HG03558 (cell line): ENCODE measurements at regions not wholly inside any gene's neighbourhood (a gene's known extent, or its start where the extent isn't known, plus 50 kb on each side); places are given as distances from the start of the nearest gene placed in this dataset.
"Not testable (repeated sequence)": the region's sequence is repeated elsewhere in the genome, so short reads cannot be mapped to it uniquely, and the experiment has no call there.

Experiments used
- ATAC-seq: cut with Tn5 transposase; IDR thresholded peaks from one replicate; pipeline ENCODE4 v1.9.1; 2021; ENCODE audit warnings: moderate number of reproducible peaks; ENCODE audit not compliant: unreplicated experiment; ENCODE audit errors: extremely low read depth

GRCh38 chr5:42066131-42066530, 141.1 kb downstream of the FBXO4 start:
- no peak for ATAC-seq

- no peak for ATAC-seq
These were observed 149.3 kb downstream of the FBXO4 start for GRCh38 chr5:42074353-42074752.

DNA sequence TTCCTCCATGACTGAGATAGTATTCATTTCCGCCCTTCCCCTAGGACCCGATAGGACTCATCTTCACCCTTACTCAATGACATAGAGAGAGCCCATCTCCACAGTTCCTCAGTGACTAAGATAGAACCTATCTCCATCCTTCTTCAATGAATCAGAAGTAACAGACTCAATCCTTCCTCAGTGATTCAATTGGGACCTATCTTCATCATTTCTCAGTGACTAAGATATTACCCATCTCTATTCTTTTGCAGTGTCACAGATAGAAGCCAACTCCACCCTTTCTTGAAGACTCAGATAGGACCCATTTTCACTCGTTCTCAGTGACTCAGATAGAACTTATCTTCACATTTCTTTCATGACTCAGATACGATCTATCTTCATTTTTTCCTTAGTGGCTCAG, 164.6 kb downstream of the FBXO4 start:
- ATAC-seq = no peak

DNA sequence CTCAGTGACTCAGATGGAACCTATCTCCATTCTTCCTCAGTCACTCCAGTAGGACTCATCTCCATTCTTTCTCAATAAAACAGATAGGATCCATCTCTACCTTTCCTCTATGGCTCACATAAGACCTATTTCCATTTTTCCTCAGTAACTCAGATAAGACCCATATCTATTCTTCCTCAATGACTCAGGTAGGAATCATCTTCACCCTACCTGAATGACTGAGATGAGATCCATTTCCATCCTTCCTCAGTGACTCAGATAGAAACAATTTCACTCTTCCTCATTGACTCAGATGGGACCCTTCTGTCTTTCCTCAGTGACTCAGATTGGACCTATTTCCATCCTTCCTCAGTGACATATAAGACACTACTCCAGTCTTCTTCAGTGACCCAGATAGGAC, 165.1 kb downstream of the FBXO4 start:
- ATAC-seq = no peak

- ATAC-seq = not testable (repeated sequence)
These were observed 174.8 kb downstream of the FBXO4 start for GRCh38 chr5:42099846-42100245.

DNA sequence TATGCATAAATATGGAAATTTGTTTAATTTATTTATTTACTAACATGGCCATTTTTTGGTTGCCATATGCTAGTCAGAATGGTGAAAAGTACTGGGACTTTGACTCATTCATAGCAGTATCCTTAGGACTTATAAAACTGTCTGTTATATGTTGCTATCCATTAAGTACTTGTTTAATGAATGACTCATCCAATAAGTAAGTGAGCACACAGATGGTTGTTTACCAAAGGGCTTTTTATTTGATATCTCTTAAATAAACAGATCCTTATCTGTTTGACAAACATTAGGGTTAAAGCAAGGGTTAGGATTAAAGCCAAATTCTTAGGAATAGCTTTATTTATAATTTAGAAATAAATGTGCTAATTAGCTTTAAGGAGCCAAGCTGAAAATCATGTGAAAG, 183.4 kb downstream of the FBXO4 start:
- no peak for ATAC-seq

DNA sequence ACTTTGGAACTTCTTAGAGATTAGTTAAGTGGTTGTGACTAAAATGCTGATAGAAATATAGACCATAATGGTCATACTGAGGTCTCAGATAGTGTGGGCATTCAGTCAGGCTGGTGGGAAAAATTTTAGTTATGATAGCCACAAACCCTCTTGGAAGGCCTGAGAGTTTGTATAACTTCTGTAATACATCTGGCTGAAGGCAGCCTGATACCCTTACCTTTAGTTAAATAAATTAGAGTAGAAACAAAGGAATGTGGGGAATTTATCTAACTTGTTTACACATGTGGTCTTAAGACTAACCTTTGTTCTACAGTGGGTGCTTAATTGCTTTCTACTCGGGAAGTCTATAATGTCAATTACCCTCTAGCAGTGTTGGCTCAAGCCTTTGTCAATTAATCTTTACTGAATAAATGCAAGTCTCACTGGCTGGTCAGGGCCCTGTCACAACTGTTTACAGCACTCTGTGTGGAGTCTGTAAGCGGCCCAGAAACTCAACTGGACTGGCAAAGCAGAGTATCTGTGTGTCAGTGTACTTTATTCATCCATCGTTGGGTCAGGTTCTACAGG, 184.0 kb downstream of the FBXO4 start:
- no peak for ATAC-seq

- not testable (repeated sequence) for ATAC-seq
These were observed 190.6 kb downstream of the FBXO4 start for GRCh38 chr5:42115721-42116120.

DNA sequence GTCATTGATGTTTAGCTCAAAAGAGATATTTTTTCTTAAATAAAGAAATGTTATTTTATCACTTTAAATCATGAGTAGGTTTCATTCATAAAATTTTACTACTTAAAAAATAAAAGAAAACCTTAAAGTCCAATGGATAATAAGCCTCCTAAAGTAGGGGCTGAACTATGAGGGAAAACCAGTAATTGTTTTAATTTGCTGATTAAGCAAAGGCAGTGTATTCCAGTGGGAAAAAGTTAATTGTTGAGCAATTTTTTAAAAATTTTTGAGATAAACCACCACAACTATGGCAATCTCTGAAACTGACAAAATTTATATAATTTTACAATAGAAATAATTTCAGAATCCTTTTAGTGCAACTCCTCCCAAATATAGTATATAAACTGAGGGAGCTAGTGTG, 195.0 kb downstream of the FBXO4 start:
- ATAC-seq = no peak

GRCh38 chr5:42121401-42121800, 196.3 kb downstream of the FBXO4 start:
- no peak for ATAC-seq

DNA sequence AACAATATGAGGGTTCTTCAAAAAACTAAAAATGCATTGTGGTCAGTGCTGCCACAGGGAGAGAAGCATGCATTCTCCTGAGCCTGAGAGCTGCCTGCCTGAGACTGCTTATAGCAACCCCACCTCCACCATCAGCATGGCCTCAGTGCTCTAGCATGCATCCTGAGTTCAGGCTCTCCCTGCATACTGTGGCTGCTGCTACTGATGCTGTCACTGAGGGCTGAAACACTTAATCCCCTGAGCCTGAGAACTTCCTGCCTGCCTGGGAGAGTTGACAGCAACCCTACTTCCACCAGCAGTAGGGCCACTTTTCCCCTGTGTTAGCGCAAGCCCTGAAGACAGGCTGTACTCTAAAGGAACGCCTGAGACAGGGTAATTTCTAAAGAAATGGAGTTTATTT, 206.0 kb downstream of the FBXO4 start:
- ATAC-seq = no peak

- no peak for ATAC-seq
These were observed 218.3 kb downstream of the FBXO4 start for GRCh38 chr5:42143361-42143760.

DNA sequence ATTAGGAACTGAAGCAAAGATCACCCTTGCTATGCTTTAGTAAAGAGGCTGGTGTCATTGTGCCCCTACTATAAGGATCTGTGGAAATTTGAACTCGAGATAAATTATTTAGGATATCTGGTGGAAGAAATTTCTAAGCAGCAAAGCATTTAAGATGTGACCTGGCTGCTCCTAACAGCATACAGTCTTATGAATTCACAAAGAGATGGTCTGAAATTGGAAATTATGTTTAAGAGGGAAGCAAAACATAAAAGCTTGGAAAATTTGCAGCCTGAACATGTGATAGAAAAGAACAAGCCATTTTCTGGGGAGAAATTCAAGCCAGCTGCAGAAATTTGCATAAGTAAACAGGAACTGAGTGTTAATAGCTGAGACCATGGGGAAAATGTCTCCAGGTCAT, 223.7 kb downstream of the FBXO4 start:
- ATAC-seq = no peak

DNA sequence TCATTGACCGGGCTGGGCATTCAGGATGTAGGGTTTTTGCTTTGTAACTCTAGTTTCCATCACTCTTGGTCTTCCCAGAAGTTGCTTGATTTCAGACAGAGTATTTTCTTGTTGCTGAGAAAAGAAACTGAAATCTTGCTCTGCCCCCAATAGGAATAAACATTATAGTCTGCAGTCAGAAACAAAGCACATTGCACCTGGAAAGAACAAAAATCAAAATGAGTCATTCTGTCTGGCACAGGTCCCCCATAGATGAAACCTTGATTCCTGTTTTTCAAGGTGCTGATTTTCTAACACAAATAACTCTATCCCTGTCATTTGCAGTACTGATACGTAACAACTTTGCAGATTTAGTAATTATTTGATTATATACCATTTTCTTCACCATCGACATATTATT, 232.1 kb downstream of the FBXO4 start:
- no peak for ATAC-seq

DNA sequence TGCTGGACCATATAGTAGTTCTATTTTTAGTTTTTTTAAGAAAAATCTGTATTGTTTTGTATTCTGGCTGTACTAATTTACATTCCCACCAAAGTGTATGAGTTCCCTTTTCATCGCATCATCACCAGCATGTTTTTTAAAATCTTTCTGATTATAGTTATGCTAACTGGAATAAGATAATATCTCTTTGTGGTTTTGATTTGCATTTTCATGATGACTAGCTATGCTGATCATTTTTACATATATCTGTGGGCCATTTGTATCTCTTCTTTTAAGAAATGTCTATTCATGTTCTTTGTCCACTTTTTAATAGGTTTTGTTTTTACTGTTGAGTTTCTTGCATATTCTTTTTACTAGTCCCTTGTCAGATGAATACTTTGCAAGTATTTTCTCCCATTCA, 238.0 kb downstream of the FBXO4 start:
- no peak for ATAC-seq

GRCh38 chr5:42168091-42168670, 243.1 kb downstream of the FBXO4 start:
- no peak for ATAC-seq

DNA sequence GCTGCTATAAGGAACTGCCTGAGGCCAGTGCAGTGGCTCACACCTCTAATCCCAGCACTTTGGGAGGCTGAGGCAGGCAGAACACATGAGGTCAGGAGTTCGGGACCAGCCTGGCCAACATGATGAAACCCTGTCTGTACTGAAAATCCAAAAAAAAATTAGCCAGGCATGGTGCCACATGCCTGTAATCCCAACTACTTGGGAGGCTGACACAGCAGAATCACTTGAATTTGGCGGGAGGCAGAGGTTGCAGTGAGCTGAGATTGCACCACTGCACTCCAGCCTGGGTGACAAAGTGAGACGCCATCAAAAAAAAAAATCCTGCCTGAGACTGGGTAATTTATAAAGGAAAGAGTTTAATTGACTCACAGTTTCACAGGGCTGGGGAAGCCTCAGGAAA, 247.1 kb upstream of the GHR start:
- ATAC-seq = not testable (repeated sequence)

GRCh38 chr5:42179843-42180242, 243.4 kb upstream of the GHR start:
- not testable (repeated sequence) for ATAC-seq

GRCh38 chr5:42216904-42217303, 206.3 kb upstream of the GHR start:
- ATAC-seq = no peak

- ATAC-seq = no peak
These were observed 205.4 kb upstream of the GHR start for GRCh38 chr5:42217791-42218190.

GRCh38 chr5:42225009-42225408, 198.2 kb upstream of the GHR start:
- ATAC-seq = no peak

DNA sequence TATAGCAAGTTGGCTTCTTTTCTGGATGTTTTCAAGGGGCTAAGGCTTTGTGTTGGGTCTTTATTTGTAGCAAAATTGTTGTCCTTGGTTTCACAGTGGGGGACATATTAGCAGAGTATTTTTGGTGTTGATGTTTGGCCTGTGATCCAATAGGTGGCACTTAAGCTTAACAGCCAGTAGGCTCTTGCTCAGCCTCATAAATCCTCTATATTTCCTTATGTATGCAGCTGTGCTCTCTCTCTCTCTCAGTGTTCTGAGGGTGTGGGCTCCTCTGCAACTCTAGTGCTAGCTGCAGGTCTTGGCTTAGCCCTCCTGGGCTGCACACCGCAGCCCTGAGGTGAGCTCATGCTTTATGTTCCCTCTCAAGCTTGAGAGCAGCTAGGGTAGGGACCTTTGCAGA, 195.0 kb upstream of the GHR start:
- no peak for ATAC-seq

- no peak for ATAC-seq
These were observed 192.4 kb upstream of the GHR start for GRCh38 chr5:42230839-42231238.
